H1 (cell line): ENCODE measurements at regions not wholly inside any gene's neighbourhood (a gene's known extent, or its start where the extent isn't known, plus 50 kb on each side); places are given as distances from the start of the nearest gene placed in this dataset.

Source experiments
- CTCF ChIA-PET: fragments of 300-600 bp; sonication (Branson Sonifier 250); formaldehyde crosslinking; loops from one replicate; lab custom pipeline; 2021; ENCODE audit not compliant: partially characterized antibody; lab: Charles Lee
- POLR2A ChIA-PET: fragments of 300-600 bp; sonication (Branson Sonifier 250); formaldehyde crosslinking; loops from one replicate; lab custom pipeline; 2021; ENCODE audit warnings: inconsistent platforms; ENCODE audit not compliant: partially characterized antibody; lab: Charles Lee
- DNase-seq, 2 experiments: peaks; one replicate each; pipeline versions ENCODE4 v3.0.0 to v3.0.0-alpha.2; 2010 to 2022; ENCODE audit warnings: low spot score in 2 of 2, low read depth in 1 of 2, mixed read lengths in 1 of 2
- FAIRE-seq: peaks from 2 replicates; lab custom pipeline; 2011; peaks lifted over from hg19 to GRCh38; lab: Jason Lieb, UNC
- H2AFZ ChIP-seq: 2 replicates; pipeline ENCODE4 v1.8.1; 2012; ENCODE audit warnings: low read length, inconsistent platforms
- H2AK5ac ChIP-seq: 2 replicates; pipeline ENCODE4 v1.6.1; 2013; ENCODE audit warnings: low read depth, low read length
- H2BK120ac ChIP-seq: replicated peaks from 2 replicates; pipeline ENCODE3; 2013; ENCODE audit warnings: low read depth, low read length, inconsistent platforms
- H2BK12ac ChIP-seq: 2 replicates; pipeline ENCODE4 v1.6.1; 2013; ENCODE audit warnings: low read depth, low read length
- H2BK15ac ChIP-seq: 2 replicates; pipeline ENCODE4 v1.6.1; 2013; ENCODE audit warnings: low read length
- H2BK20ac ChIP-seq: 2 replicates; pipeline ENCODE4 v1.6.1; 2013; ENCODE audit warnings: low read length
- H2BK5ac ChIP-seq: 2 replicates; pipeline ENCODE4 v1.6.1; 2013; ENCODE audit warnings: low read depth, low read length
- H3K14ac ChIP-seq: 2 replicates; pipeline ENCODE4 v1.6.1; 2013; ENCODE audit warnings: inconsistent platforms; ENCODE audit not compliant: insufficient read length
- H3K18ac ChIP-seq: 2 replicates; pipeline ENCODE4 v1.6.1; 2013; ENCODE audit warnings: low read length; ENCODE audit errors: extremely low read depth
- H3K23ac ChIP-seq: 2 replicates; pipeline ENCODE4 v1.6.1; 2013; ENCODE audit warnings: inconsistent platforms; ENCODE audit not compliant: insufficient read length
- H3K23me2 ChIP-seq: 2 replicates; pipeline ENCODE4 v1.6.1; 2013; ENCODE audit warnings: low read depth, low read length
- H3K27ac ChIP-seq: 2 replicates; pipeline ENCODE4 v1.6.1; 2011; ENCODE audit warnings: low read depth, low read length, inconsistent platforms
- H3K27me3 ChIP-seq, 4 experiments: replicated peaks in 1 of 4; 1 replicate in 1 of 4; 2 replicates in 3 of 4; pipeline versions ENCODE4 v1.6.1 to v1.8.1; 2011 to 2013; ENCODE audit warnings: low read length in 3 of 4, mild to moderate bottlenecking in 3 of 4, inconsistent platforms in 2 of 4, mixed read lengths in 2 of 4, moderate library complexity in 1 of 4; ENCODE audit not compliant: control insufficient read depth in 3 of 4, insufficient read depth in 3 of 4; ENCODE audit errors: extremely low read depth in 1 of 4
- H3K36me3 ChIP-seq, 4 experiments: 2 replicates each; pipeline versions ENCODE4 v1.6.1 to v1.8.1; 2011 to 2013; ENCODE audit warnings: mild to moderate bottlenecking in 4 of 4, low read length in 3 of 4, moderate library complexity in 2 of 4, control low read depth in 1 of 4, inconsistent platforms in 1 of 4; ENCODE audit not compliant: insufficient read depth in 4 of 4, control insufficient read depth in 2 of 4
- H3K4ac ChIP-seq: replicated peaks from 2 replicates; pipeline ENCODE3; 2013; ENCODE audit warnings: low read length, low read depth, mixed read lengths, inconsistent platforms; ENCODE audit not compliant: insufficient read length
- H3K4me1 ChIP-seq, 4 experiments: replicated peaks in 1 of 4; 1 replicate in 1 of 4; 2 replicates in 3 of 4; pipeline versions ENCODE4 v1.6.1 to v1.8.1; 2011 to 2013; ENCODE audit warnings: low read length in 3 of 4, inconsistent platforms in 2 of 4, mixed read lengths in 1 of 4; ENCODE audit not compliant: insufficient read depth in 4 of 4, control insufficient read depth in 3 of 4
- H3K4me2 ChIP-seq, 2 experiments: 2 replicates each; pipeline versions ENCODE4 v1.6.1 to v1.8.1; 2011 to 2013; ENCODE audit warnings: low read depth in 2 of 2, low read length in 2 of 2, control low read depth in 1 of 2, inconsistent platforms in 1 of 2, mild to moderate bottlenecking in 1 of 2; ENCODE audit not compliant: insufficient read depth in 1 of 2
- H3K4me3 ChIP-seq, 4 experiments: fragments of 200-600, 300-600 bp in 1 of 4; sonication (generic), shearing (Covaris generic), sonication (Bioruptor Twin) in 1 of 4; 2 replicates each; pipeline versions ENCODE4 v1.5.1 to v1.8.1; 2011 to 2016; ENCODE audit warnings: low read length in 4 of 4, low read depth in 3 of 4, control low read depth in 2 of 4, inconsistent platforms in 2 of 4, mild to moderate bottlenecking in 2 of 4, mixed read lengths in 1 of 4, moderate library complexity in 1 of 4; ENCODE audit not compliant: insufficient read depth in 2 of 4; ENCODE audit errors: extremely low read depth in 1 of 4
- H3K56ac ChIP-seq: replicated peaks from 2 replicates; pipeline ENCODE3; 2013; ENCODE audit warnings: low read depth, mild to moderate bottlenecking, mixed read lengths, low read length, inconsistent platforms; ENCODE audit not compliant: insufficient read length
- H3K79me1 ChIP-seq: 2 replicates; pipeline ENCODE4 v1.6.1; 2013; ENCODE audit warnings: low read depth, low read length, control low read depth
- H3K79me2 ChIP-seq, 2 experiments: 2 replicates each; pipeline versions ENCODE4 v1.6.1 to v1.8.1; 2012 to 2013; ENCODE audit warnings: low read length in 2 of 2, mild to moderate bottlenecking in 2 of 2, inconsistent platforms in 1 of 2; ENCODE audit not compliant: insufficient read depth in 2 of 2, control insufficient read depth in 1 of 2
- H3K9ac ChIP-seq, 4 experiments: replicated peaks in 1 of 4; 1 replicate in 1 of 4; 2 replicates in 3 of 4; pipeline versions ENCODE4 v1.6.1 to v1.8.1; 2011 to 2013; ENCODE audit warnings: low read depth in 3 of 4, low read length in 3 of 4, control low read depth in 2 of 4, mild to moderate bottlenecking in 2 of 4, moderate library complexity in 2 of 4, inconsistent platforms in 1 of 4; ENCODE audit errors: extremely low read depth in 1 of 4
- H3K9me3 ChIP-seq, 2 experiments: 2 replicates each; pipeline versions ENCODE4 v1.6.1 to v1.8.1; 2012 to 2013; ENCODE audit warnings: mild to moderate bottlenecking in 2 of 2, moderate library complexity in 2 of 2, control low read depth in 1 of 2, inconsistent platforms in 1 of 2, low read depth in 1 of 2, low read length in 1 of 2, mixed read lengths in 1 of 2; ENCODE audit not compliant: insufficient read depth in 2 of 2
- H4K20me1 ChIP-seq, 2 experiments: replicated peaks in 1 of 2; 2 replicates each; pipeline versions ENCODE3 to v1.8.1; 2011 to 2013; ENCODE audit warnings: inconsistent platforms in 2 of 2, low read length in 2 of 2, mild to moderate bottlenecking in 1 of 2; ENCODE audit not compliant: insufficient read depth in 2 of 2, control insufficient read depth in 1 of 2
- H4K5ac ChIP-seq: 2 replicates; pipeline ENCODE4 v1.6.1; 2013; ENCODE audit warnings: low read length, low read depth, mixed read lengths, inconsistent platforms; ENCODE audit not compliant: insufficient read length
- H4K8ac ChIP-seq: 2 replicates; pipeline ENCODE4 v1.8.0; 2013; ENCODE audit warnings: mild to moderate bottlenecking, moderate library complexity, low read length, inconsistent platforms; ENCODE audit not compliant: insufficient read depth; ENCODE audit errors: extremely low read depth
- H4K91ac ChIP-seq: replicated peaks from 2 replicates; pipeline ENCODE3; 2013; ENCODE audit warnings: low read length, mixed read lengths, inconsistent platforms; ENCODE audit not compliant: insufficient read length
- BACH1 ChIP-seq: IDR thresholded peaks from 2 replicates; pipeline ENCODE4 v1.6.1; 2012; ENCODE audit warnings: low read length, improper control_type of control experiment
- BRCA1 ChIP-seq: IDR thresholded peaks from 2 replicates; pipeline ENCODE4 v1.6.1; 2012; ENCODE audit warnings: low read depth, low read length, improper control_type of control experiment
- CEBPB ChIP-seq: IDR thresholded peaks from 2 replicates; pipeline ENCODE4 v1.6.1; 2012; ENCODE audit warnings: low read depth, low read length
- CREB1 ChIP-seq: IDR thresholded peaks from 2 replicates; pipeline ENCODE4 v1.6.1; 2012; ENCODE audit warnings: inconsistent platforms
- E2F6 ChIP-seq: IDR thresholded peaks from 2 replicates; pipeline ENCODE4 v1.6.1; 2012; ENCODE audit warnings: inconsistent platforms
- EGR1 ChIP-seq: IDR thresholded peaks from 2 replicates; pipeline ENCODE4 v1.6.1; 2011; ENCODE audit warnings: low read depth, low read length, borderline replicate concordance
- EP300 ChIP-seq, 2 experiments: IDR thresholded peaks; 1 replicate in 1 of 2; 2 replicates in 1 of 2; pipeline ENCODE4 v1.6.1; 2011 to 2012; ENCODE audit warnings: low read depth in 2 of 2, low read length in 2 of 2, mild to moderate bottlenecking in 2 of 2, borderline replicate concordance in 1 of 2, inconsistent platforms in 1 of 2, moderate library complexity in 1 of 2
- RXRA ChIP-seq: IDR thresholded peaks from 2 replicates; pipeline ENCODE4 v1.6.1; 2011; ENCODE audit warnings: low read depth, mild to moderate bottlenecking, low read length, moderate library complexity; ENCODE audit not compliant: insufficient read depth
- SAP30 ChIP-seq: fragments of 300-600 bp; sonication (generic); IDR thresholded peaks from 2 replicates; pipeline ENCODE4 v1.7.1; 2012; ENCODE audit warnings: low read length, moderate library complexity, mild to moderate bottlenecking, inconsistent platforms; ENCODE audit not compliant: insufficient read depth, insufficient replicate concordance
- SP4 ChIP-seq: IDR thresholded peaks from 2 replicates; pipeline ENCODE4 v1.6.1; 2012; ENCODE audit warnings: low read length, inconsistent platforms
- SUZ12 ChIP-seq: fragments of 200-600 bp; sonication (generic); IDR thresholded peaks from 2 replicates; pipeline ENCODE4 v1.6.1; 2012; ENCODE audit warnings: mild to moderate bottlenecking, inconsistent platforms, low read length, moderate library complexity, mixed read lengths
- TBP ChIP-seq: IDR thresholded peaks from 2 replicates; pipeline ENCODE4 v1.6.1; 2011; ENCODE audit warnings: low read depth, low read length, improper control_type of control experiment
- WGBS, 2 experiments: shearing (Covaris generic) in 1 of 2; methylation state at CpG; one replicate each; pipeline versions ENCODE4 v1.1.6 to v1.1.7; 2013 to 2015; ENCODE audit warnings: low lambda C conversion rate in 2 of 2, mixed read lengths in 2 of 2, inconsistent platforms in 1 of 2, low coverage in 1 of 2, missing lambda C conversion rate in 1 of 2; ENCODE audit not compliant: insufficient replicate concordance in 2 of 2, insufficient coverage in 1 of 2, insufficient read length in 1 of 2; ENCODE audit errors: extremely low coverage in 1 of 2, missing lambda C conversion rate in 1 of 2; 5-methylcytosine and 5-hydroxymethylcytosine counted together

GRCh38 chr3:59450946-59451763, 401.3 kb upstream of the CFAP20DC start:
- Histone ChIP-seq H4K91ac (no peak overlapping the region), H3K23ac (no peak overlapping the region), H4K20me1 (no peaks in the 10 kb centered on the region), H3K27me3 (peaks cover 0 to 2% (median 0%) of the 10 kb centered on the region in 4 experiments; a peak in 1 of 7 replicates), H3K18ac (no peak overlapping the region), H2BK15ac (no peak overlapping the region), H3K23me2 (no peaks in the 10 kb centered on the region; the same call in 1 of the 2 replicates), H4K8ac (no peak overlapping the region), H3K4me2 (no peak overlapping the region), H3K4ac (no peak overlapping the region), H3K56ac (no peak overlapping the region), H3K9me3 (no peaks in the 10 kb centered on the region), H4K5ac (no peak overlapping the region), H2AFZ (no peak overlapping the region), H2BK12ac (no peak overlapping the region), H3K27ac (no peak overlapping the region), H3K9ac (no peak overlapping the region), H3K4me1 (no peaks in the 10 kb centered on the region), H2AK5ac (no peak overlapping the region), H2BK5ac (no peak overlapping the region), H3K79me1 (no peaks in the 10 kb centered on the region), H3K14ac (no peak overlapping the region), H2BK120ac (no peak overlapping the region), H3K36me3 (no peaks in the 10 kb centered on the region), H3K79me2 (no peaks in the 10 kb centered on the region), H3K4me3 (no peak overlapping the region), H2BK20ac (no peak overlapping the region)
- WGBS, 2 experiments: 77% methylated on average over 6 of the region's 6 CpGs; no CpG with 5 or more reads in 1 of the 2 experiments
- no peak for FAIRE-seq
- no peak for DNase-seq
- TF ChIP-seq EGR1 (no peak), EP300 (IDR thresholded peaks at IDR 0.05; ENCODE audit: borderline replicate concordance in 1 of 2, low read depth in 2 of 2, low read length in 2 of 2) (no peak), BRCA1 (no peak), TBP (no peak), CEBPB (no peak), SUZ12 (no peak), BACH1 (no peak), SAP30 (no peak), E2F6 (no peak), SP4 (no peak), CREB1 (no peak), RXRA (no peak)
- ChIA-PET POLR2A (no interaction called here), CTCF (interaction anchor here (1.2 kb wide), 1 partner anchor 407 kb away, joined by 3 read pairs; no protein-coding TSS in a partner anchor)
